HG02623 (cell line): ENCODE measurements at regions not wholly inside any gene's neighbourhood (a gene's known extent, or its start where the extent isn't known, plus 50 kb on each side); places are given as distances from the start of the nearest gene placed in this dataset.
"Not testable (repeated sequence)": the region's sequence is repeated elsewhere in the genome, so short reads cannot be mapped to it uniquely, and the experiment has no call there.

ENCODE experiments used
- ATAC-seq: cut with Tn5 transposase; IDR thresholded peaks from one replicate; pipeline ENCODE4 v1.9.1; 2021; ENCODE audit warnings: moderate library complexity; ENCODE audit not compliant: unreplicated experiment

- ATAC-seq: no peak
Measured at GRCh38 chr17:53765609-53766008, 57.1 kb upstream of the KIF2B start.

GRCh38 chr17:53765129-53765528, 57.6 kb upstream of the KIF2B start:
- ATAC-seq: no peak

GRCh38 chr17:53757559-53757958, 65.2 kb upstream of the KIF2B start:
- ATAC-seq: no peak

- not testable (repeated sequence) for ATAC-seq
Measured at GRCh38 chr17:53757116-53757515, 65.6 kb upstream of the KIF2B start.

GRCh38 chr17:53749178-53749577, 73.5 kb upstream of the KIF2B start:
- ATAC-seq: no peak

- not testable (repeated sequence) for ATAC-seq
Measured at GRCh38 chr17:53748159-53748820, 74.4 kb upstream of the KIF2B start.

- ATAC-seq: no peak
Measured at GRCh38 chr17:53740312-53740711, 82.4 kb upstream of the KIF2B start.

GRCh38 chr17:53736516-53737240, 86.0 kb upstream of the KIF2B start:
- ATAC-seq: no peak

- ATAC-seq: no peak
Measured at GRCh38 chr17:53724726-53725125, 98.0 kb upstream of the KIF2B start.

- no peak for ATAC-seq
Measured at GRCh38 chr17:53722407-53722806, 100.3 kb upstream of the KIF2B start.

- ATAC-seq: no peak
Measured at GRCh38 chr17:53721101-53721500, 101.6 kb upstream of the KIF2B start.

GRCh38 chr17:53719229-53719628, 103.5 kb upstream of the KIF2B start:
- ATAC-seq: no peak

- no peak for ATAC-seq
Measured at GRCh38 chr17:53707566-53707965, 115.2 kb upstream of the KIF2B start.

GRCh38 chr17:53696286-53696685, 126.4 kb upstream of the KIF2B start:
- no peak for ATAC-seq

GRCh38 chr17:53687324-53687723, 135.4 kb upstream of the KIF2B start:
- ATAC-seq: no peak

GRCh38 chr17:53680745-53681144, 142.0 kb upstream of the KIF2B start:
- ATAC-seq: no peak

GRCh38 chr17:53668854-53669253, 153.9 kb upstream of the KIF2B start:
- ATAC-seq: no peak

- ATAC-seq: no peak
Measured at GRCh38 chr17:53662608-53663007, 160.1 kb upstream of the KIF2B start.

- ATAC-seq: no peak
Measured at GRCh38 chr17:53659181-53659580, 163.5 kb upstream of the KIF2B start.

GRCh38 chr17:53655591-53655990, 167.1 kb upstream of the KIF2B start:
- ATAC-seq: no peak

- ATAC-seq: no peak
Measured at GRCh38 chr17:53649201-53649600, 173.5 kb upstream of the KIF2B start.

- no peak for ATAC-seq
Measured at GRCh38 chr17:53646835-53647234, 175.9 kb upstream of the KIF2B start.

GRCh38 chr17:53640808-53641207, 181.9 kb upstream of the KIF2B start:
- no peak for ATAC-seq
